Peyer's patch (tissue), 4 donors: ENCODE measurements at regions not wholly inside any gene's neighbourhood (a gene's known extent, or its start where the extent isn't known, plus 50 kb on each side); places are given as distances from the start of the nearest gene placed in this dataset.

Experiments used
- CTCF ChIP-seq, 6 experiments: fragments of 450-650 bp in 4 of 6; fragments of 200-600 bp in 2 of 6; sonication (generic) in 1 of 6; IDR thresholded peaks; one replicate each; pipeline ENCODE4 v1.5.1; 2017 to 2019; ENCODE audit warnings: antibody characterized with exemption in 6 of 6, mild to moderate bottlenecking in 3 of 6, moderate library complexity in 1 of 6
- POLR2A ChIP-seq, 2 donors: fragments of 450-650 bp; IDR thresholded peaks; one replicate each; pipeline ENCODE4 v1.5.1; 2017; ENCODE audit warnings: antibody characterized with exemption in 2 of 2, mild to moderate bottlenecking in 2 of 2, moderate library complexity in 2 of 2

DNA sequence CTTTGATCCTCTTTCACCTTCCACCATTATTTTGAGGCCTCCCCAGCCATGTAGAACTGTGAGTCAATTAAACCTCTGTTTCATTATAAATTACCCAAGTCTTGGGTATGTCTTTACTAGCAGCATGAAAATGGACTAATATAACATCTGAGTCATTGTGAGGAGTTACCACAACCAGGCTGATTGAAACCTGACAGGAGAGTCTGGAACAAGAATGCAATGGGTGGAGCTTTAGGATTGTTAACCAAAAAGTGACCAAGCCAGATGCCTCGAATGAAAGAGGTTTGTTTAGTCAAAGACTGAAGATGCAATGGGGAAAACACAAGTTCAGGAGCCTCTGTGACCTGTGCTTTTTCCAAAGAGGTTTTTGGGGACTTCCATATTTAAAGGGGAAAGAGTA is 659.0 kb downstream of the SLITRK6 start:
- no peak for TF ChIP-seq CTCF (IDR thresholded peaks at IDR 0.05)
- no peak for TF ChIP-seq POLR2A (IDR thresholded peaks at IDR 0.05)
